GM12875 (cell line): ENCODE measurements at regions not wholly inside any gene's neighbourhood (a gene's known extent, or its start where the extent isn't known, plus 50 kb on each side); places are given as distances from the start of the nearest gene placed in this dataset.

Experiments used
- H3K4me3 ChIP-seq: one replicate; pipeline ENCODE4 v1.5.1; 2011; ENCODE audit warnings: low read depth, low read length, control low read depth
- TF ChIP-seq, protein P1 (sequence below): IDR thresholded peaks from 2 replicates; pipeline ENCODE4 v1.5.1; 2011; ENCODE audit warnings: low read depth, mild to moderate bottlenecking, control low read depth, inconsistent platforms, low read length, moderate library complexity, borderline replicate concordance; ENCODE audit not compliant: insufficient read depth

DNA sequence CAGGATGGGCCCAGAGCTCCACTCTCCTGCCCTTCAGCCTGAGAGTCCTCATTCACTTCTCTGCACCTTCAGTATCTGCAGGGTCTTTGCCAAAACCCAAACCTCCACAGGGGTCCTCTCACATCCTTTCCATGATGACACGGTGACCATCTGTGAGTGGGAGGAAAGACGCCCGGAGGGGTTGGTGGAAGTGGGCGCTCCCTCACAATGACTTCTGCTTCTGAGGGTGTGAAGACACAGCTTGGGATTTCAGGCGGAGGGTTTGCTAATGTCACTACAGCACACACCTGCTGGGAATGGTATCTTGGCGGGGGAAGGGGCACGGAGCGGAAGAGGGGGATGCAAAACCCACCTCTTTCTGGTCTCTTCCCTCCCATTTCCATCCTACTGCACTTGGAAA, 115.1 kb upstream of the SDK2 start:
- TF ChIP-seq, protein P1, sequence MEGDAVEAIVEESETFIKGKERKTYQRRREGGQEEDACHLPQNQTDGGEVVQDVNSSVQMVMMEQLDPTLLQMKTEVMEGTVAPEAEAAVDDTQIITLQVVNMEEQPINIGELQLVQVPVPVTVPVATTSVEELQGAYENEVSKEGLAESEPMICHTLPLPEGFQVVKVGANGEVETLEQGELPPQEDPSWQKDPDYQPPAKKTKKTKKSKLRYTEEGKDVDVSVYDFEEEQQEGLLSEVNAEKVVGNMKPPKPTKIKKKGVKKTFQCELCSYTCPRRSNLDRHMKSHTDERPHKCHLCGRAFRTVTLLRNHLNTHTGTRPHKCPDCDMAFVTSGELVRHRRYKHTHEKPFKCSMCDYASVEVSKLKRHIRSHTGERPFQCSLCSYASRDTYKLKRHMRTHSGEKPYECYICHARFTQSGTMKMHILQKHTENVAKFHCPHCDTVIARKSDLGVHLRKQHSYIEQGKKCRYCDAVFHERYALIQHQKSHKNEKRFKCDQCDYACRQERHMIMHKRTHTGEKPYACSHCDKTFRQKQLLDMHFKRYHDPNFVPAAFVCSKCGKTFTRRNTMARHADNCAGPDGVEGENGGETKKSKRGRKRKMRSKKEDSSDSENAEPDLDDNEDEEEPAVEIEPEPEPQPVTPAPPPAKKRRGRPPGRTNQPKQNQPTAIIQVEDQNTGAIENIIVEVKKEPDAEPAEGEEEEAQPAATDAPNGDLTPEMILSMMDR = no peak
- no peak overlapping the region for H3K4me3 ChIP-seq

DNA sequence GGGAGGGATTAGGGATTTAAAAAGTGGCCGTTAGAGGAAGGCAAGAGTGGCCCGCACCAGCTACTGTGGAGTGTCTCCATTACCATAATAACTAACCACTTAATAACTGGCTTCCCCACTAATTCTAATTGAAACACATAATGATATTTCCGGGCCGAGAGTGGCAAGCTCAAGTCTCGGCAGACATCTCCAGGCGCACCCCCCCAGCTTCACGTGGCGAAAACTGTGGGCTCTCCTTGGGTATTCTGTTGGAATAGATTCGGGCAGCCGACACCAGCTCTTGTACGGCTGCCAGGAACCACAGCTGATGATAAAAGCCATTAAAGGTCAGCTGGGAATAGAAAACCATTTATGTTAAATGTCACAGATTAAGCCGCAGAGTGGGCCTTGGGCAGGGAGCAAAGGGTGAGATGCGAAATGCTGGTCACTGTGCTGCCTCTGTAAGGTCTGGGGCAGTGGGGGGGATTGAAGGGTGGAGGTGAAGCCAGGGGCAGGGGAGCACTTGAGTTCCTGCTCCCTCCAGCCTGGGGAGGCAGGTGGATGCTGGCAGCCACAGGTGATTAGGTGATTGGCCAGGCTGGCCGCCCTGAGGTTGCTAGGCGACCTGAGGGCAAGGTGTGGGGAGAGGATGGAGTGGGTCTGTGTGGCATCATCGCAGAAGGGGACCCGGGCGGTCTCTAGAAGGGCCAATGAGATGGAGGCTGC, 115.6 kb upstream of the SDK2 start:
- H3K4me3 ChIP-seq = no peak overlapping the region
- TF ChIP-seq, protein P1 = no peak

DNA sequence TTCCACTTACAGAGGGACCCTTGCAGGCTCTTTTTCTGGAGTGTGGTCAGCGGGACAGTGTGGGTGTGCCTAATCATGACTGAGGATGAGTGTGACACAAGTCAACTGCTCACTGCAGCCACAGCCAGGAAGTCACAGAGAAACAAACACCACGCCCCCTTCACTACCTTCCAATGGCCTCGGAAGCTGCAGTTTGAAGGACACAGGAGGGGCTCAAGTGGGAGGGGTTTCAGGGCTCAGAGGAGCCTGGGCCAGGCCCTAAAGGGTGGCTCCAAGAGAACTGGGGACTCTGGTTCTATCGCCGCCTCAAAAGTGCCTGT, 116.2 kb upstream of the SDK2 start:
- H3K4me3 ChIP-seq = no peak overlapping the region
- TF ChIP-seq, protein P1 = no peak

DNA sequence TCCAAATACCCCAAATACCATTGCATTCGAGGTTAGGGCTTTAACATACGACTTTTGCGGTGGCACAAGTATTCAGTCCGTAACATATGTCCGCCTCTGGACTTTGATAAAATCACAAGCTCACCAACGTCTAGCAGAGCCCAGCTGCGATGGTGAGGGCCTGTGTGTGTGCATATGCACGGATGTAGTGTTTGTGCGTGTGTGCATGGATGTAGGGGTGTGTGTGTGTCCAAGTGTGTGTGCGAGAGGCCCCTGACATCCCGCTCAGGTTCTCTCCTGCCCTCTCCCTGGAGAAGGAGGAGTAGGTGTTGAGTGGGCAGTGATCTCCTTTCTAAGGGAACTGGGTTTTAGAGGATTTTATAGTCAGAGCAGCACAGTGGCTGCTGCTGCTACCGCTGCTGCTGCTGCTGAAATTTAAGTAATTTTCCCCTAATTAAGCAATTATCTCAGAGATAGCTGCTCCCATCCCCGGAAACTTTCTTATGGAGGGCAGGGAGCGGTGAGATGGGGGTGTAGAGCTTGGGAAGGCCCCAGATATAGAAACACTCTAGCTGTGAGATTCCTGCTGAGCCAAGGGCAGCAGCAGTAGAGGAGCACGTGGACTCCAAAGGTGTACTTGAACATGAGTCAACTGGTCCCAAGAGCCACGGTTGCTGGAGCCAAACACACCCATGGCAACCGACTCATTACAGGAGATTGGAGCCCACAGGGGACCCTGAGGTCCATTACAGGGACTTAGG, 121.7 kb upstream of the SDK2 start:
- H3K4me3 ChIP-seq = no peak overlapping the region
- TF ChIP-seq, protein P1 = no peak

DNA sequence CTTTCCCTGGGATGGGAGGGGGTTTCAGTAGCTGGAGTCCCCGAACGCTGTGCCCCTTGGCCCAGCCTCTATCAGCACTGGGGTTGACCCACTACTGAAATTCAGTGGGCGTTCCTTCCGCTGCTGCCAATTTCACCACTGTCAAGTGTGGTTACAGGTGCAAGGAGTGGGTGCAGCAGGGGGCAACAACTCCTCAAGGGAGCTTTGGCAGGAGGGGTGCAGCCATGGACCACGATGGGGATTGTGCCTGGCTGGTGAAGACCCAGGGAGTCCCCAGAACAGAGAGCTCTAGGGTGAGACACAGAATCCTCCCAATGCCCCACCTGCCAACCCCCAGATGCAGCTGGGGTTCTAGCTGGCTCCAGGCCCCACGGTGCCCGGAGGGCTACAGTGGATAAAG, 123.5 kb upstream of the SDK2 start:
- H3K4me3 ChIP-seq = no peak overlapping the region
- TF ChIP-seq, protein P1 = no peak

DNA sequence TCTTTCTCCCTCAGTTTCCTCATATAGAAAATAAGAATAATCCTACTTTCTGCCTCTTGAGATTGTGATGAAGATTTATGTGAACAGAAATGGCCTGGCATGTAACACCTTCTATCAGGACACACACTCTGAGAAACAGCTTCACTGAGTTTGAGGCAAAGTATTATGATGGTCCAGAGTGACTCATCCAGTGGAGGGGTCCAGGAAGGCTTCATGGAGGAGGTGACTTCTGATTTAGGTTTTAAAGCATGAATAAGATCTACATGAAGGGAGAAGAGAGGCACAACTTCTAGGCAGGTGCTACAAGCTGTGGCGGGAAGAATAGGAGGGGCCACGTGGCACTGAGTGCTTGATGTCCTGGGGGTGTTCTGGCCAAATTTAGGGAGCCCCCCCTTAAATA, 124.4 kb upstream of the SDK2 start:
- TF ChIP-seq, protein P1 = no peak
- H3K4me3 ChIP-seq = no peak overlapping the region

DNA sequence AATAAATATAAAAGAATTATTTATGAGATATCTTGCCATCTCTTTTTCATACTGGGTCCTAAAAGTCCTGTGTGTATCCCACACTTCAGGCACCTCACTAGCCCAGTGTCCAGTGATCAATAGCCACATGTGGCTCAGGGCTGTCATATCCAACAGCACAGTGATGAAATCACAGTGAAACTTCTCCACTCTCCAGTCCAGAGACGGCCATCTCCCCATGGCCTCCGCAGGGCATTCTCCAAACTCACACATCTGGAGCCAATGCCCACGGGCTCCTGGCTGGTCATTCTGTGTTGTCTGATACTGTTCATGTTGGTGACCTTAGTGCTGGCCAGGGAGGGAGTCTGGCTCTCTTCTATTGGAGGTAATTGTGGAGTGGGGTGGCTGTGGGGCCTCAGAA, 125.2 kb upstream of the SDK2 start:
- H3K4me3 ChIP-seq = no peak overlapping the region
- TF ChIP-seq, protein P1 = no peak
